ENCODE measurements at regions not wholly inside any gene's neighbourhood (a gene's known extent, or its start where the extent isn't known, plus 50 kb on each side); places are given as distances from the start of the nearest gene placed in this dataset.

GRCh38 chr2:221006084-221006483 is 566.0 kb downstream of the EPHA4 start:
- TF ChIP-seq CTCF (IDR thresholded peaks at IDR 0.05), result no peak
- no peak for TF ChIP-seq ZFX (IDR thresholded peaks at IDR 0.05; ENCODE audit: borderline replicate concordance)

Data from 22Rv1 (cell line).